ENCODE measurements at regions not wholly inside any gene's neighbourhood (a gene's known extent, or its start where the extent isn't known, plus 50 kb on each side); places are given as distances from the start of the nearest gene placed in this dataset.

- no peak for TF ChIP-seq YY1 (IDR thresholded peaks at IDR 0.05; ENCODE audit: low read depth)
- TF ChIP-seq REST (IDR thresholded peaks at IDR 0.05; ENCODE audit: low read depth): no peak
- TF ChIP-seq EP300 (IDR thresholded peaks at IDR 0.05; ENCODE audit: borderline replicate concordance): no peak
- TF ChIP-seq MAX (IDR thresholded peaks at IDR 0.05): no peak
- TF ChIP-seq RAD21 (IDR thresholded peaks at IDR 0.05; ENCODE audit: low read depth): no peak
- TF ChIP-seq TAF1 (IDR thresholded peaks at IDR 0.05; ENCODE audit: low read depth): no peak
- no peak for TF ChIP-seq CEBPB (IDR thresholded peaks at IDR 0.05)
- no peak for TF ChIP-seq CREB1 (IDR thresholded peaks at IDR 0.05; ENCODE audit: low read depth)
These were observed 484.9 kb downstream of the SETD4 start for GRCh38 chr21:35575280-35575915.

All from Ishikawa (cell line).